NOMO-1 treated with DMSO at 0.1 percent for 48 hours (cell line): ENCODE measurements at regions not wholly inside any gene's neighbourhood (a gene's known extent, or its start where the extent isn't known, plus 50 kb on each side); places are given as distances from the start of the nearest gene placed in this dataset.

ENCODE experiments used
- DNase-seq: peaks from one replicate; lab custom pipeline; 2025; ENCODE audit not compliant: unreplicated experiment; lab: John Stamatoyannopoulos, UW

- no peak for DNase-seq
Observed at GRCh38 chrX:25226151-25226550, 210.4 kb upstream of the ARX start.

GRCh38 chrX:25219480-25219879, 203.7 kb upstream of the ARX start:
- no peak for DNase-seq

- no peak for DNase-seq
Observed at GRCh38 chrX:25213611-25214010, 197.8 kb upstream of the ARX start.

- DNase-seq: no peak
Observed at GRCh38 chrX:25207803-25208475, 192.2 kb upstream of the ARX start.

GRCh38 chrX:25206778-25207177, 191.0 kb upstream of the ARX start:
- no peak for DNase-seq

GRCh38 chrX:25204182-25204581, 188.4 kb upstream of the ARX start:
- DNase-seq: no peak

- no peak for DNase-seq
Observed at GRCh38 chrX:25202827-25203226, 187.1 kb upstream of the ARX start.

GRCh38 chrX:25198891-25199290, 183.1 kb upstream of the ARX start:
- DNase-seq: no peak

- DNase-seq: no peak
Observed at GRCh38 chrX:25198253-25198652, 182.5 kb upstream of the ARX start.

- no peak for DNase-seq
Observed at GRCh38 chrX:25196221-25196620, 180.5 kb upstream of the ARX start.

- DNase-seq: no peak
Observed at GRCh38 chrX:25191403-25191802, 175.6 kb upstream of the ARX start.

- no peak for DNase-seq
Observed at GRCh38 chrX:25181775-25182174, 166.0 kb upstream of the ARX start.

GRCh38 chrX:25180242-25180641, 164.5 kb upstream of the ARX start:
- no peak for DNase-seq

- DNase-seq: no peak
Observed at GRCh38 chrX:25178555-25178954, 162.8 kb upstream of the ARX start.

- no peak for DNase-seq
Observed at GRCh38 chrX:25175743-25176142, 160.0 kb upstream of the ARX start.

- no peak for DNase-seq
Observed at GRCh38 chrX:25175171-25175570, 159.4 kb upstream of the ARX start.

GRCh38 chrX:25166546-25166945, 150.8 kb upstream of the ARX start:
- no peak for DNase-seq

- no peak for DNase-seq
Observed at GRCh38 chrX:25166145-25166544, 150.4 kb upstream of the ARX start.

GRCh38 chrX:25158635-25159034, 142.9 kb upstream of the ARX start:
- DNase-seq: no peak

GRCh38 chrX:25156832-25157231, 141.1 kb upstream of the ARX start:
- no peak for DNase-seq

GRCh38 chrX:25156323-25156722, 140.6 kb upstream of the ARX start:
- DNase-seq: no peak

- DNase-seq: no peak
Observed at GRCh38 chrX:25154168-25154567, 138.4 kb upstream of the ARX start.

- DNase-seq: no peak
Observed at GRCh38 chrX:25151749-25152148, 136.0 kb upstream of the ARX start.
